ENCODE measurements at regions not wholly inside any gene's neighbourhood (a gene's known extent, or its start where the extent isn't known, plus 50 kb on each side); places are given as distances from the start of the nearest gene placed in this dataset.
A peak's percentile ranks its signal among the peaks of the same experiment; 100 is the strongest.
"Not testable (repeated sequence)": the region's sequence is repeated elsewhere in the genome, so short reads cannot be mapped to it uniquely, and the experiment has no call there.

- DNase-seq, result no peak
Observed at GRCh38 chr18:52087140-52087539, 252.9 kb upstream of the DCC start.

GRCh38 chr18:52090005-52090404 is 250.0 kb upstream of the DCC start:
- DNase-seq, result no peak

GRCh38 chr18:52093171-52093570 is 246.8 kb upstream of the DCC start:
- DNase-seq, result no peak

GRCh38 chr18:52118684-52119083 is 221.3 kb upstream of the DCC start:
- DNase-seq, result no peak

GRCh38 chr18:52130624-52131301 is 209.2 kb upstream of the DCC start:
- no peak for DNase-seq

GRCh38 chr18:52131845-52132244 is 208.2 kb upstream of the DCC start:
- DNase-seq, result no peak

GRCh38 chr18:52136532-52136931 is 203.5 kb upstream of the DCC start:
- no peak for DNase-seq

- peak; percentile 36 to 42 for DNase-seq
Observed at GRCh38 chr18:52140986-52141385, 199.0 kb upstream of the DCC start.

- no peak for DNase-seq
Observed at GRCh38 chr18:52150050-52150449, 189.9 kb upstream of the DCC start.

- no peak for DNase-seq
Observed at GRCh38 chr18:52152036-52152435, 188.0 kb upstream of the DCC start.

- DNase-seq, result no peak
Observed at GRCh38 chr18:52156166-52156565, 183.8 kb upstream of the DCC start.

- no peak for DNase-seq
Observed at GRCh38 chr18:52160636-52161035, 179.4 kb upstream of the DCC start.

GRCh38 chr18:52163478-52163877 is 176.5 kb upstream of the DCC start:
- no peak for DNase-seq

- not testable (repeated sequence) for DNase-seq
Observed at GRCh38 chr18:52168131-52168530, 171.9 kb upstream of the DCC start.

- DNase-seq, result no peak
Observed at GRCh38 chr18:52174220-52174619, 165.8 kb upstream of the DCC start.

GRCh38 chr18:52175406-52175805 is 164.6 kb upstream of the DCC start:
- no peak for DNase-seq

- no peak for DNase-seq
Observed at GRCh38 chr18:52183107-52183506, 156.9 kb upstream of the DCC start.

- no peak for DNase-seq
Observed at GRCh38 chr18:52190195-52190594, 149.8 kb upstream of the DCC start.

GRCh38 chr18:52190631-52191030 is 149.4 kb upstream of the DCC start:
- peak in 1 of 2 experiments; percentile 9 for DNase-seq

GRCh38 chr18:52200406-52200805 is 139.6 kb upstream of the DCC start:
- no peak for DNase-seq

GRCh38 chr18:52200921-52201663 is 138.9 kb upstream of the DCC start:
- no peak for DNase-seq

- no peak for DNase-seq
Observed at GRCh38 chr18:52208646-52209045, 131.4 kb upstream of the DCC start.

- DNase-seq, result no peak
Observed at GRCh38 chr18:52216109-52216508, 123.9 kb upstream of the DCC start.

GRCh38 chr18:52216666-52217065 is 123.3 kb upstream of the DCC start:
- no peak for DNase-seq

GRCh38 chr18:52219102-52219501 is 120.9 kb upstream of the DCC start:
- no peak for DNase-seq

Measured in NCI-H1930 (cell line).